ENCODE measurements at regions not wholly inside any gene's neighbourhood (a gene's known extent, or its start where the extent isn't known, plus 50 kb on each side); places are given as distances from the start of the nearest gene placed in this dataset.

DNA sequence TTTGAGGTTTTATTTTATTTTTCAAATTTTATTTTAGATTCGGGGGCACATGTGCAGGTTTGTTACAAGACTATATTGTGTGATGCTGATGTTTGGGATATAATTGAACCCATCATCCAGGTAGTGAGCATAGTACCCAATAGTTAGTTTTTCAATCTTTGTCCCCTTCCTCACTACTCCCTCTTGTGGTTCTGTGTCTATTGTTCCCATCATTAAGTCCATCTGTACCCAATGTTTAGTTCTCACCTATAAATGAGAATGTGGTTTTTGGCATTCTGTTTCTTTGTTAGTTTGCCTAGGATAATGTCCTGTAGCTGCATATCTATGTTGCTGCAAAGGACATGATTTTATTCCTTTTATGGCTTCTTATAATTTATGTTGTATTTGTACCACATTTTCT, 767.2 kb upstream of the ADGRL3 start:
- TF ChIP-seq, protein P1, sequence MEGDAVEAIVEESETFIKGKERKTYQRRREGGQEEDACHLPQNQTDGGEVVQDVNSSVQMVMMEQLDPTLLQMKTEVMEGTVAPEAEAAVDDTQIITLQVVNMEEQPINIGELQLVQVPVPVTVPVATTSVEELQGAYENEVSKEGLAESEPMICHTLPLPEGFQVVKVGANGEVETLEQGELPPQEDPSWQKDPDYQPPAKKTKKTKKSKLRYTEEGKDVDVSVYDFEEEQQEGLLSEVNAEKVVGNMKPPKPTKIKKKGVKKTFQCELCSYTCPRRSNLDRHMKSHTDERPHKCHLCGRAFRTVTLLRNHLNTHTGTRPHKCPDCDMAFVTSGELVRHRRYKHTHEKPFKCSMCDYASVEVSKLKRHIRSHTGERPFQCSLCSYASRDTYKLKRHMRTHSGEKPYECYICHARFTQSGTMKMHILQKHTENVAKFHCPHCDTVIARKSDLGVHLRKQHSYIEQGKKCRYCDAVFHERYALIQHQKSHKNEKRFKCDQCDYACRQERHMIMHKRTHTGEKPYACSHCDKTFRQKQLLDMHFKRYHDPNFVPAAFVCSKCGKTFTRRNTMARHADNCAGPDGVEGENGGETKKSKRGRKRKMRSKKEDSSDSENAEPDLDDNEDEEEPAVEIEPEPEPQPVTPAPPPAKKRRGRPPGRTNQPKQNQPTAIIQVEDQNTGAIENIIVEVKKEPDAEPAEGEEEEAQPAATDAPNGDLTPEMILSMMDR (IDR thresholded peaks at IDR 0.05) = no peak
- no peak for TF ChIP-seq JUN (CRISPR knock-in tag; IDR thresholded peaks at IDR 0.05)
- TF ChIP-seq, protein P2, sequence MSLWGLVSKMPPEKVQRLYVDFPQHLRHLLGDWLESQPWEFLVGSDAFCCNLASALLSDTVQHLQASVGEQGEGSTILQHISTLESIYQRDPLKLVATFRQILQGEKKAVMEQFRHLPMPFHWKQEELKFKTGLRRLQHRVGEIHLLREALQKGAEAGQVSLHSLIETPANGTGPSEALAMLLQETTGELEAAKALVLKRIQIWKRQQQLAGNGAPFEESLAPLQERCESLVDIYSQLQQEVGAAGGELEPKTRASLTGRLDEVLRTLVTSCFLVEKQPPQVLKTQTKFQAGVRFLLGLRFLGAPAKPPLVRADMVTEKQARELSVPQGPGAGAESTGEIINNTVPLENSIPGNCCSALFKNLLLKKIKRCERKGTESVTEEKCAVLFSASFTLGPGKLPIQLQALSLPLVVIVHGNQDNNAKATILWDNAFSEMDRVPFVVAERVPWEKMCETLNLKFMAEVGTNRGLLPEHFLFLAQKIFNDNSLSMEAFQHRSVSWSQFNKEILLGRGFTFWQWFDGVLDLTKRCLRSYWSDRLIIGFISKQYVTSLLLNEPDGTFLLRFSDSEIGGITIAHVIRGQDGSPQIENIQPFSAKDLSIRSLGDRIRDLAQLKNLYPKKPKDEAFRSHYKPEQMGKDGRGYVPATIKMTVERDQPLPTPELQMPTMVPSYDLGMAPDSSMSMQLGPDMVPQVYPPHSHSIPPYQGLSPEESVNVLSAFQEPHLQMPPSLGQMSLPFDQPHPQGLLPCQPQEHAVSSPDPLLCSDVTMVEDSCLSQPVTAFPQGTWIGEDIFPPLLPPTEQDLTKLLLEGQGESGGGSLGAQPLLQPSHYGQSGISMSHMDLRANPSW (CRISPR knock-in tag; conservative IDR thresholded peaks at IDR 0.05; ENCODE audit: low read depth) = no peak
- no peak for TF ChIP-seq TEAD1 (CRISPR knock-in tag; IDR thresholded peaks at IDR 0.05)
- TF ChIP-seq, protein P3, sequence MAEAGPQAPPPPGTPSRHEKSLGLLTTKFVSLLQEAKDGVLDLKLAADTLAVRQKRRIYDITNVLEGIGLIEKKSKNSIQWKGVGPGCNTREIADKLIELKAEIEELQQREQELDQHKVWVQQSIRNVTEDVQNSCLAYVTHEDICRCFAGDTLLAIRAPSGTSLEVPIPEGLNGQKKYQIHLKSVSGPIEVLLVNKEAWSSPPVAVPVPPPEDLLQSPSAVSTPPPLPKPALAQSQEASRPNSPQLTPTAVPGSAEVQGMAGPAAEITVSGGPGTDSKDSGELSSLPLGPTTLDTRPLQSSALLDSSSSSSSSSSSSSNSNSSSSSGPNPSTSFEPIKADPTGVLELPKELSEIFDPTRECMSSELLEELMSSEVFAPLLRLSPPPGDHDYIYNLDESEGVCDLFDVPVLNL (CRISPR knock-in tag; IDR thresholded peaks at IDR 0.05; ENCODE audit: borderline replicate concordance, low read depth) = no peak
- TF ChIP-seq, protein P4, sequence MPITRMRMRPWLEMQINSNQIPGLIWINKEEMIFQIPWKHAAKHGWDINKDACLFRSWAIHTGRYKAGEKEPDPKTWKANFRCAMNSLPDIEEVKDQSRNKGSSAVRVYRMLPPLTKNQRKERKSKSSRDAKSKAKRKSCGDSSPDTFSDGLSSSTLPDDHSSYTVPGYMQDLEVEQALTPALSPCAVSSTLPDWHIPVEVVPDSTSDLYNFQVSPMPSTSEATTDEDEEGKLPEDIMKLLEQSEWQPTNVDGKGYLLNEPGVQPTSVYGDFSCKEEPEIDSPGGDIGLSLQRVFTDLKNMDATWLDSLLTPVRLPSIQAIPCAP (CRISPR knock-in tag; IDR thresholded peaks at IDR 0.05) = no peak
- TF ChIP-seq, protein P5, sequence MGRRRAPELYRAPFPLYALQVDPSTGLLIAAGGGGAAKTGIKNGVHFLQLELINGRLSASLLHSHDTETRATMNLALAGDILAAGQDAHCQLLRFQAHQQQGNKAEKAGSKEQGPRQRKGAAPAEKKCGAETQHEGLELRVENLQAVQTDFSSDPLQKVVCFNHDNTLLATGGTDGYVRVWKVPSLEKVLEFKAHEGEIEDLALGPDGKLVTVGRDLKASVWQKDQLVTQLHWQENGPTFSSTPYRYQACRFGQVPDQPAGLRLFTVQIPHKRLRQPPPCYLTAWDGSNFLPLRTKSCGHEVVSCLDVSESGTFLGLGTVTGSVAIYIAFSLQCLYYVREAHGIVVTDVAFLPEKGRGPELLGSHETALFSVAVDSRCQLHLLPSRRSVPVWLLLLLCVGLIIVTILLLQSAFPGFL (CRISPR knock-in tag; IDR thresholded peaks at IDR 0.05; ENCODE audit: borderline replicate concordance) = no peak
- TF ChIP-seq FOXK1 (CRISPR knock-in tag; IDR thresholded peaks at IDR 0.05) = no peak
- TF ChIP-seq, protein P6, sequence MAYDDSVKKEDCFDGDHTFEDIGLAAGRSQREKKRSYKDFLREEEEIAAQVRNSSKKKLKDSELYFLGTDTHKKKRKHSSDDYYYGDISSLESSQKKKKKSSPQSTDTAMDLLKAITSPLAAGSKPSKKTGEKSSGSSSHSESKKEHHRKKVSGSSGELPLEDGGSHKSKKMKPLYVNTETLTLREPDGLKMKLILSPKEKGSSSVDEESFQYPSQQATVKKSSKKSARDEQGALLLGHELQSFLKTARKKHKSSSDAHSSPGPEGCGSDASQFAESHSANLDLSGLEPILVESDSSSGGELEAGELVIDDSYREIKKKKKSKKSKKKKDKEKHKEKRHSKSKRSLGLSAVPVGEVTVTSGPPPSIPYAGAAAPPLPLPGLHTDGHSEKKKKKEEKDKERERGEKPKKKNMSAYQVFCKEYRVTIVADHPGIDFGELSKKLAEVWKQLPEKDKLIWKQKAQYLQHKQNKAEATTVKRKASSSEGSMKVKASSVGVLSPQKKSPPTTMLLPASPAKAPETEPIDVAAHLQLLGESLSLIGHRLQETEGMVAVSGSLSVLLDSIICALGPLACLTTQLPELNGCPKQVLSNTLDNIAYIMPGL (CRISPR knock-in tag; IDR thresholded peaks at IDR 0.05) = no peak
- TF ChIP-seq TP53 (CRISPR knock-in tag; IDR thresholded peaks at IDR 0.05) = no peak
- TF ChIP-seq, protein P7, sequence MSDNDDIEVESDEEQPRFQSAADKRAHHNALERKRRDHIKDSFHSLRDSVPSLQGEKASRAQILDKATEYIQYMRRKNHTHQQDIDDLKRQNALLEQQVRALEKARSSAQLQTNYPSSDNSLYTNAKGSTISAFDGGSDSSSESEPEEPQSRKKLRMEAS (CRISPR knock-in tag; IDR thresholded peaks at IDR 0.05) = no peak

Measured in WTC11 (cell line).